HepG2 (cell line): ENCODE measurements at regions not wholly inside any gene's neighbourhood (a gene's known extent, or its start where the extent isn't known, plus 50 kb on each side); places are given as distances from the start of the nearest gene placed in this dataset.

Experiments used
- CHD4 ChIP-seq: fragments of 200-600 bp; sonication (generic); IDR thresholded peaks from 2 replicates; pipeline ENCODE4 v1.7.0; 2017; ENCODE audit warnings: mild to moderate bottlenecking, low read length, borderline replicate concordance
- EP300 ChIP-seq, 3 experiments: sonication (generic) in 1 of 3; formaldehyde crosslinking in 1 of 3; IDR thresholded peaks; 2 replicates each; pipeline versions ENCODE4 v1.5.1 to v1.6.1; 2011 to 2020; ENCODE audit warnings: low read depth in 2 of 3, low read length in 2 of 3, borderline replicate concordance in 1 of 3, improper control_type of control experiment in 1 of 3, mild to moderate bottlenecking in 1 of 3, missing genetic modification reagents in 1 of 3, moderate library complexity in 1 of 3
- FOXO1 ChIP-seq: sonication (generic); formaldehyde crosslinking; IDR thresholded peaks from 2 replicates; pipeline ENCODE4 v1.4.0; 2020; ENCODE audit warnings: missing genetic modification reagents
- FOXP1 ChIP-seq, 2 experiments: fragments of 450-650 bp in 1 of 2; IDR thresholded peaks; 2 replicates each; pipeline ENCODE4 v1.6.1; 2017 to 2018; ENCODE audit warnings: antibody characterized with exemption in 1 of 2
- GPBP1L1 ChIP-seq: sonication (generic); formaldehyde crosslinking; IDR thresholded peaks from 2 replicates; pipeline ENCODE4 v1.5.0; 2020; ENCODE audit warnings: mild to moderate bottlenecking, missing genetic modification reagents
- HDAC2 ChIP-seq: sonication (generic); formaldehyde crosslinking; IDR thresholded peaks from 2 replicates; pipeline ENCODE4 v1.4.0; 2020; ENCODE audit warnings: missing genetic modification reagents
- HOMEZ ChIP-seq: IDR thresholded peaks from 2 replicates; pipeline ENCODE4 v1.6.1; 2016; ENCODE audit warnings: low read depth
- ISL2 ChIP-seq: sonication (generic); formaldehyde crosslinking; IDR thresholded peaks from 2 replicates; pipeline ENCODE4 v1.5.0; 2020; ENCODE audit warnings: missing genetic modification reagents
- KDM3A ChIP-seq: IDR thresholded peaks from 2 replicates; pipeline ENCODE4 v1.6.1; 2018; ENCODE audit warnings: low read depth, missing compliant biosample characterization
- MAFK ChIP-seq, 2 experiments: IDR thresholded peaks in 1 of 2; conservative IDR thresholded peaks in 1 of 2; 2 replicates each; pipeline ENCODE4 v1.6.1; 2011; ENCODE audit warnings: improper control_type of control experiment in 2 of 2, low read length in 2 of 2
- NFRKB ChIP-seq: fragments of 450-650 bp; IDR thresholded peaks from 2 replicates; pipeline ENCODE4 v1.6.1; 2017
- SATB2 ChIP-seq: sonication (generic); formaldehyde crosslinking; IDR thresholded peaks from 2 replicates; pipeline ENCODE4 v1.5.0; 2020; ENCODE audit warnings: missing genetic modification reagents
- ZBTB44 ChIP-seq: sonication (generic); formaldehyde crosslinking; IDR thresholded peaks from 2 replicates; pipeline ENCODE4 v1.4.0; 2020; ENCODE audit warnings: missing genetic modification reagents
- ZBTB7B ChIP-seq: sonication (generic); formaldehyde crosslinking; IDR thresholded peaks from 2 replicates; pipeline ENCODE4 v1.4.0; 2020; ENCODE audit warnings: missing genetic modification reagents
- ZFP36 ChIP-seq: fragments of 150-350 bp; IDR thresholded peaks from 2 replicates; pipeline ENCODE4 v1.6.1; 2018; ENCODE audit warnings: borderline replicate concordance, low read length, low read depth; ENCODE audit not compliant: partially characterized antibody
- ZNF350 ChIP-seq: sonication (generic); formaldehyde crosslinking; IDR thresholded peaks from 2 replicates; pipeline ENCODE4 v1.4.0; 2020; ENCODE audit warnings: mild to moderate bottlenecking, low read depth, missing genetic modification reagents, borderline replicate concordance
- TF ChIP-seq, protein P1 (sequence below): sonication (generic); formaldehyde crosslinking; conservative IDR thresholded peaks from 2 replicates; pipeline ENCODE4 v1.5.0; 2020; ENCODE audit warnings: missing genetic modification reagents
- TF ChIP-seq, protein P2 (sequence below): sonication (generic); formaldehyde crosslinking; IDR thresholded peaks from 2 replicates; pipeline ENCODE4 v1.4.0; 2020; ENCODE audit warnings: low read depth, missing genetic modification reagents

- TF ChIP-seq SATB2 (CRISPR knock-in tag), result no peak
- peak; percentile 88 for TF ChIP-seq ISL2 (CRISPR knock-in tag)
- TF ChIP-seq MAFK (conservative IDR thresholded peaks at IDR 0.05 in 1 of 2, IDR thresholded peaks at IDR 0.05 in 1 of 2; ENCODE audit: low read length in 2 of 2), result no peak
- no peak for TF ChIP-seq NFRKB
- TF ChIP-seq ZBTB44, result no peak
- TF ChIP-seq HDAC2, result peak; percentile 59
- TF ChIP-seq GPBP1L1 (CRISPR knock-in tag), result no peak
- TF ChIP-seq ZBTB7B (CRISPR knock-in tag), result 0 out of 2 replicates have a peak, but pooled peaks have one; percentile 36
- TF ChIP-seq, protein P1, sequence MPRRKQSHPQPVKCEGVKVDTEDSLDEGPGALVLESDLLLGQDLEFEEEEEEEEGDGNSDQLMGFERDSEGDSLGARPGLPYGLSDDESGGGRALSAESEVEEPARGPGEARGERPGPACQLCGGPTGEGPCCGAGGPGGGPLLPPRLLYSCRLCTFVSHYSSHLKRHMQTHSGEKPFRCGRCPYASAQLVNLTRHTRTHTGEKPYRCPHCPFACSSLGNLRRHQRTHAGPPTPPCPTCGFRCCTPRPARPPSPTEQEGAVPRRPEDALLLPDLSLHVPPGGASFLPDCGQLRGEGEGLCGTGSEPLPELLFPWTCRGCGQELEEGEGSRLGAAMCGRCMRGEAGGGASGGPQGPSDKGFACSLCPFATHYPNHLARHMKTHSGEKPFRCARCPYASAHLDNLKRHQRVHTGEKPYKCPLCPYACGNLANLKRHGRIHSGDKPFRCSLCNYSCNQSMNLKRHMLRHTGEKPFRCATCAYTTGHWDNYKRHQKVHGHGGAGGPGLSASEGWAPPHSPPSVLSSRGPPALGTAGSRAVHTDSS (CRISPR knock-in tag), result no peak
- no peak for TF ChIP-seq ZNF350 (CRISPR knock-in tag)
- no peak for TF ChIP-seq ZFP36
- TF ChIP-seq FOXP1 (IDR thresholded peaks at IDR 0.05), result no peak
- peak; percentile 42; the same call in 1 of the 2 replicates for TF ChIP-seq FOXP1 (CRISPR knock-in tag; IDR thresholded peaks at IDR 0.05)
- TF ChIP-seq CHD4, result peak; percentile 44; the same call in 1 of the 2 replicates
- TF ChIP-seq EP300 (IDR thresholded peaks at IDR 0.05; ENCODE audit: low read depth in 2 of 2, low read length in 2 of 2), result peak in 1 of 2 experiments; percentile 83; a peak in 2 of 4 replicates
- no peak for TF ChIP-seq EP300 (CRISPR knock-in tag; IDR thresholded peaks at IDR 0.05; ENCODE audit: borderline replicate concordance)
- TF ChIP-seq, protein P2, sequence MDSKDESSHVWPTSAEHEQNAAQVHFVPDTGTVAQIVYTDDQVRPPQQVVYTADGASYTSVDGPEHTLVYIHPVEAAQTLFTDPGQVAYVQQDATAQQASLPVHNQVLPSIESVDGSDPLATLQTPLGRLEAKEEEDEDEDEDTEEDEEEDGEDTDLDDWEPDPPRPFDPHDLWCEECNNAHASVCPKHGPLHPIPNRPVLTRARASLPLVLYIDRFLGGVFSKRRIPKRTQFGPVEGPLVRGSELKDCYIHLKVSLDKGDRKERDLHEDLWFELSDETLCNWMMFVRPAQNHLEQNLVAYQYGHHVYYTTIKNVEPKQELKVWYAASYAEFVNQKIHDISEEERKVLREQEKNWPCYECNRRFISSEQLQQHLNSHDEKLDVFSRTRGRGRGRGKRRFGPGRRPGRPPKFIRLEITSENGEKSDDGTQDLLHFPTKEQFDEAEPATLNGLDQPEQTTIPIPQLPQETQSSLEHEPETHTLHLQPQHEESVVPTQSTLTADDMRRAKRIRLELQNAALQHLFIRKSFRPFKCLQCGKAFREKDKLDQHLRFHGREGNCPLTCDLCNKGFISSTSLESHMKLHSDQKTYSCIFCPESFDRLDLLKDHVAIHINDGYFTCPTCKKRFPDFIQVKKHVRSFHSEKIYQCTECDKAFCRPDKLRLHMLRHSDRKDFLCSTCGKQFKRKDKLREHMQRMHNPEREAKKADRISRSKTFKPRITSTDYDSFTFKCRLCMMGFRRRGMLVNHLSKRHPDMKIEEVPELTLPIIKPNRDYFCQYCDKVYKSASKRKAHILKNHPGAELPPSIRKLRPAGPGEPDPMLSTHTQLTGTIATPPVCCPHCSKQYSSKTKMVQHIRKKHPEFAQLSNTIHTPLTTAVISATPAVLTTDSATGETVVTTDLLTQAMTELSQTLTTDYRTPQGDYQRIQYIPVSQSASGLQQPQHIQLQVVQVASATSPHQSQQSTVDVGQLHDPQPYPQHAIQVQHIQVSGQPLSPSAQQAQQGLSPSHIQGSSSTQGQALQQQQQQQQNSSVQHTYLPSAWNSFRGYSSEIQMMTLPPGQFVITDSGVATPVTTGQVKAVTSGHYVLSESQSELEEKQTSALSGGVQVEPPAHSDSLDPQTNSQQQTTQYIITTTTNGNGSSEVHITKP (CRISPR knock-in tag), result no peak
- 0 out of 2 replicates have a peak, but pooled peaks have one; percentile 50 for TF ChIP-seq KDM3A (CRISPR knock-in tag)
- peak; percentile 27; the same call in 1 of the 2 replicates for TF ChIP-seq FOXO1 (CRISPR knock-in tag)
- TF ChIP-seq HOMEZ, result peak; percentile 18; the same call in 1 of the 2 replicates
Observed at GRCh38 chr4:157810137-157810774, 362.6 kb downstream of the GASK1B start (continued).
